Brain microvascular endothelial cell (primary cell): ENCODE measurements at regions not wholly inside any gene's neighbourhood (a gene's known extent, or its start where the extent isn't known, plus 50 kb on each side); places are given as distances from the start of the nearest gene placed in this dataset.
"Not testable (repeated sequence)": the region's sequence is repeated elsewhere in the genome, so short reads cannot be mapped to it uniquely, and the experiment has no call there.

Experiments
- DNase-seq: peaks from one replicate; pipeline ENCODE4 v3.0.0-alpha.2; 2020
- H3K27ac ChIP-seq: fragments of 250-450 bp; sonication (Bioruptor Pico); 2 replicates; pipeline ENCODE4 v1.5.1; 2020; ENCODE audit warnings: mild to moderate bottlenecking, moderate library complexity
- H3K27me3 ChIP-seq: fragments of 250-450 bp; sonication (Bioruptor Pico); replicated peaks from 2 replicates; pipeline ENCODE4 v1.5.1; 2020; ENCODE audit warnings: mild to moderate bottlenecking
- H3K36me3 ChIP-seq: fragments of 250-450 bp; sonication (Bioruptor Pico); replicated peaks from 2 replicates; pipeline ENCODE4 v1.5.1; 2020; ENCODE audit warnings: mild to moderate bottlenecking
- H3K4me3 ChIP-seq: 2 replicates; pipeline ENCODE4 v1.5.1; 2011; ENCODE audit warnings: low read depth, mild to moderate bottlenecking, control low read depth, low read length, moderate library complexity
- in situ Hi-C: cut with HindIII; loops from 2 replicates; pipeline ENCODE4 v1.10.0; 2017; ENCODE audit warnings: low sequenced_read_pairs, low pct_ligation_motif_present

GRCh38 chr1:145504834-145505413 is 79.5 kb upstream of the NBPF20 start:
- H3K27me3 ChIP-seq, H3K4me3 ChIP-seq, H3K36me3 ChIP-seq, H3K27ac ChIP-seq, DNase-seq, in situ Hi-C loops: not testable (repeated sequence)

- H3K4me3 ChIP-seq, H3K27ac ChIP-seq, H3K27me3 ChIP-seq, DNase-seq, in situ Hi-C loops, H3K36me3 ChIP-seq: not testable (repeated sequence)
Observed at GRCh38 chr1:145504310-145504709, 78.9 kb upstream of the NBPF20 start.

GRCh38 chr1:145500251-145500650 is 74.8 kb upstream of the NBPF20 start:
- H3K4me3 ChIP-seq, in situ Hi-C loops, H3K27me3 ChIP-seq, H3K36me3 ChIP-seq, DNase-seq, H3K27ac ChIP-seq: not testable (repeated sequence)

GRCh38 chr1:145495077-145495871 is 69.9 kb upstream of the NBPF20 start:
- DNase-seq, H3K27ac ChIP-seq, in situ Hi-C loops, H3K27me3 ChIP-seq, H3K4me3 ChIP-seq, H3K36me3 ChIP-seq: not testable (repeated sequence)

- in situ Hi-C loops, H3K27ac ChIP-seq, H3K36me3 ChIP-seq, DNase-seq, H3K4me3 ChIP-seq, H3K27me3 ChIP-seq: not testable (repeated sequence)
Observed at GRCh38 chr1:145488193-145488933, 63.0 kb upstream of the NBPF20 start.

- DNase-seq, H3K27me3 ChIP-seq, H3K27ac ChIP-seq, H3K36me3 ChIP-seq, in situ Hi-C loops: not testable (repeated sequence)
- H3K4me3 ChIP-seq: peak overlapping the region; percentile 35
Observed at GRCh38 chr1:145487156-145487555, 61.8 kb upstream of the NBPF20 start.

- H3K27ac ChIP-seq, H3K36me3 ChIP-seq, DNase-seq, H3K27me3 ChIP-seq, in situ Hi-C loops, H3K4me3 ChIP-seq: not testable (repeated sequence)
Observed at GRCh38 chr1:145484257-145484656, 58.9 kb upstream of the NBPF20 start.

GRCh38 chr1:145482214-145482860 is 56.9 kb upstream of the NBPF20 start:
- in situ Hi-C loops, H3K27ac ChIP-seq, H3K4me3 ChIP-seq, H3K27me3 ChIP-seq, H3K36me3 ChIP-seq, DNase-seq: not testable (repeated sequence)

GRCh38 chr1:145475962-145476361 is 50.6 kb upstream of the NBPF20 start:
- peak; percentile 2 for DNase-seq
- H3K27me3 ChIP-seq, H3K36me3 ChIP-seq, in situ Hi-C loops, H3K27ac ChIP-seq: not testable (repeated sequence)
- peak overlapping the region; percentile 43 for H3K4me3 ChIP-seq

GRCh38 chr1:145475369-145475915 is 50.0 kb upstream of the NBPF20 start:
- H3K27me3 ChIP-seq, in situ Hi-C loops, H3K36me3 ChIP-seq, H3K27ac ChIP-seq: not testable (repeated sequence)
- peak; percentile 65 for DNase-seq
- peak overlapping the region; percentile 43 for H3K4me3 ChIP-seq
